IMR-90 (cell line): ENCODE measurements at regions not wholly inside any gene's neighbourhood (a gene's known extent, or its start where the extent isn't known, plus 50 kb on each side); places are given as distances from the start of the nearest gene placed in this dataset.

Source experiments
- ATAC-seq: fragments of 200-7000 bp; cut with Tn5 transposase; 2 replicates; pipeline ENCODE4 v1.9.1; 2020; ENCODE audit warnings: low read depth, mild to moderate bottlenecking, moderate library complexity
- BruUV-seq: library from RNA; stranded (reverse); fragments of 400-500 nt; replicated peaks from 2 replicates; lab custom pipeline; 2021; lab: Mats Ljungman, UMichigan
- CTCF ChIA-PET: fragments of 300-600 bp; formaldehyde crosslinking; extraction: SDS; loops from one replicate; lab custom pipeline; 2021; ENCODE audit warnings: antibody characterized with exemption; lab: Yijun Ruan, JAX
- POLR2A ChIA-PET: fragments of 300-600 bp; sonication (Branson Sonifier 250); formaldehyde crosslinking; loops from one replicate; lab custom pipeline; 2022; ENCODE audit warnings: antibody characterized with exemption; ENCODE audit not compliant: unreplicated experiment; lab: Charles Lee
- DNase-seq: peaks from one replicate; pipeline ENCODE4 v3.0.0; 2013
- H2AFZ ChIP-seq: replicated peaks from 2 replicates; pipeline ENCODE3; 2013; ENCODE audit warnings: low read length, mild to moderate bottlenecking; ENCODE audit not compliant: poor library complexity
- H2AK5ac ChIP-seq: 2 replicates; pipeline ENCODE4 v1.6.1; 2013; ENCODE audit warnings: low read depth, low read length, inconsistent platforms
- H2AK9ac ChIP-seq: replicated peaks from 2 replicates; pipeline ENCODE3; 2013; ENCODE audit warnings: mild to moderate bottlenecking, low read depth, low read length, moderate library complexity; ENCODE audit not compliant: poor library complexity
- H2BK120ac ChIP-seq: 2 replicates; pipeline ENCODE4 v1.6.1; 2013; ENCODE audit warnings: low read depth, low read length, inconsistent platforms
- H2BK15ac ChIP-seq: 3 replicates; pipeline ENCODE4 v1.6.1; 2013; ENCODE audit warnings: low read depth, low read length, inconsistent platforms
- H2BK20ac ChIP-seq: 2 replicates; pipeline ENCODE4 v1.6.1; 2013; ENCODE audit warnings: low read depth, mild to moderate bottlenecking, inconsistent platforms, low read length, moderate library complexity
- H2BK5ac ChIP-seq: 2 replicates; pipeline ENCODE4 v1.6.1; 2013; ENCODE audit warnings: mild to moderate bottlenecking, low read depth, low read length, inconsistent platforms; ENCODE audit not compliant: poor library complexity, severe bottlenecking
- H3K14ac ChIP-seq: replicated peaks from 2 replicates; pipeline ENCODE4 v1.6.1; 2013; ENCODE audit warnings: low read depth, low read length, inconsistent platforms
- H3K18ac ChIP-seq: 2 replicates; pipeline ENCODE4 v1.6.1; 2013; ENCODE audit warnings: low read depth, low read length, control low read depth
- H3K23ac ChIP-seq: 2 replicates; pipeline ENCODE4 v1.6.1; 2013; ENCODE audit warnings: low read depth, low read length, inconsistent platforms
- H3K27ac ChIP-seq: 2 replicates; pipeline ENCODE4 v1.5.1; 2013; ENCODE audit warnings: mild to moderate bottlenecking, control low read depth, low read length; ENCODE audit not compliant: insufficient read depth
- H3K27me3 ChIP-seq: 2 replicates; pipeline ENCODE4 v1.6.1; 2013; ENCODE audit warnings: low read length; ENCODE audit not compliant: control insufficient read depth, insufficient read depth
- H3K36me3 ChIP-seq: 2 replicates; pipeline ENCODE4 v1.6.1; 2013; ENCODE audit warnings: low read length, mixed read lengths; ENCODE audit not compliant: control insufficient read depth, insufficient read depth
- H3K4ac ChIP-seq: 2 replicates; pipeline ENCODE4 v1.6.1; 2013; ENCODE audit warnings: low read depth, low read length, inconsistent platforms
- H3K4me1 ChIP-seq: 2 replicates; pipeline ENCODE4 v1.6.1; 2013; ENCODE audit warnings: low read length, mixed read lengths; ENCODE audit not compliant: control insufficient read depth, insufficient read depth
- H3K4me2 ChIP-seq: 2 replicates; pipeline ENCODE4 v1.6.1; 2013; ENCODE audit warnings: low read depth, mild to moderate bottlenecking, control low read depth, low read length, moderate library complexity
- H3K4me3 ChIP-seq: 2 replicates; pipeline ENCODE4 v1.5.1; 2013; ENCODE audit warnings: low read depth, mild to moderate bottlenecking, control low read depth, low read length, moderate library complexity; ENCODE audit not compliant: insufficient read depth
- H3K56ac ChIP-seq: 2 replicates; pipeline ENCODE4 v1.6.1; 2013; ENCODE audit warnings: low read length, inconsistent platforms; ENCODE audit not compliant: insufficient read depth; ENCODE audit errors: extremely low read depth
- H3K79me1 ChIP-seq, 2 experiments: 2 replicates each; pipeline ENCODE4 v1.6.1; 2013; ENCODE audit warnings: low read length in 2 of 2, inconsistent platforms in 1 of 2, low read depth in 1 of 2
- H3K9ac ChIP-seq: 2 replicates; pipeline ENCODE4 v1.6.1; 2013; ENCODE audit warnings: low read depth, low read length, control low read depth
- H3K9me1 ChIP-seq: 2 replicates; pipeline ENCODE4 v1.6.1; 2013; ENCODE audit warnings: low read length, inconsistent platforms; ENCODE audit not compliant: insufficient read depth
- H3K9me3 ChIP-seq: 2 replicates; pipeline ENCODE4 v1.6.1; 2013; ENCODE audit warnings: low read length; ENCODE audit not compliant: control insufficient read depth, insufficient read depth
- H4K20me1 ChIP-seq: 2 replicates; pipeline ENCODE4 v1.6.1; 2013; ENCODE audit warnings: low read length, inconsistent platforms; ENCODE audit not compliant: insufficient read depth
- H4K5ac ChIP-seq: 2 replicates; pipeline ENCODE4 v1.6.1; 2013; ENCODE audit warnings: mild to moderate bottlenecking, low read depth, low read length, control low read depth
- H4K8ac ChIP-seq, 2 experiments: 2 replicates each; pipeline ENCODE4 v1.6.1; 2013; ENCODE audit warnings: low read depth in 2 of 2, low read length in 2 of 2, control low read depth in 1 of 2, inconsistent platforms in 1 of 2
- H4K91ac ChIP-seq: 2 replicates; pipeline ENCODE4 v1.6.1; 2013; ENCODE audit warnings: low read depth, low read length, inconsistent platforms; ENCODE audit not compliant: insufficient read depth
- BHLHE40 ChIP-seq: fragments of 150-350 bp; IDR thresholded peaks from 2 replicates; pipeline ENCODE4 v1.6.1; 2016; ENCODE audit warnings: mild to moderate bottlenecking, low read depth, low read length
- CEBPB ChIP-seq: IDR thresholded peaks from 2 replicates; pipeline ENCODE4 v1.6.1; 2012; ENCODE audit warnings: low read depth, low read length, improper control_type of control experiment
- CHD1 ChIP-seq: IDR thresholded peaks from 2 replicates; pipeline ENCODE4 v1.6.1; 2012; ENCODE audit warnings: low read depth, low read length, improper control_type of control experiment
- FOS ChIP-seq: fragments of 150-350 bp; IDR thresholded peaks from 2 replicates; pipeline ENCODE4 v1.6.1; 2016; ENCODE audit warnings: low read depth, low read length
- MAZ ChIP-seq: IDR thresholded peaks from 2 replicates; pipeline ENCODE4 v1.6.1; 2012; ENCODE audit warnings: low read depth, mild to moderate bottlenecking, low read length, improper control_type of control experiment, moderate library complexity, borderline replicate concordance
- MXI1 ChIP-seq: IDR thresholded peaks from 2 replicates; pipeline ENCODE4 v1.6.1; 2012; ENCODE audit warnings: low read depth, mild to moderate bottlenecking, low read length, moderate library complexity, borderline replicate concordance
- NFE2L2 ChIP-seq: fragments of 150-350 bp; IDR thresholded peaks from 2 replicates; pipeline ENCODE4 v1.6.1; 2016; ENCODE audit warnings: low read depth, mild to moderate bottlenecking, low read length
- RAD21 ChIP-seq: IDR thresholded peaks from 2 replicates; pipeline ENCODE4 v1.6.1; 2012; ENCODE audit warnings: low read length, improper control_type of control experiment
- RCOR1 ChIP-seq: IDR thresholded peaks from 2 replicates; pipeline ENCODE4 v1.6.1; 2012; ENCODE audit warnings: mild to moderate bottlenecking, low read length, improper control_type of control experiment; ENCODE audit not compliant: insufficient replicate concordance
- RFX5 ChIP-seq: IDR thresholded peaks from 2 replicates; pipeline ENCODE4 v1.8.0; 2012; ENCODE audit warnings: low read depth, mild to moderate bottlenecking, low read length, moderate library complexity
- SMC3 ChIP-seq: fragments of 150-350 bp; IDR thresholded peaks from 2 replicates; pipeline ENCODE4 v1.6.1; 2016; ENCODE audit warnings: low read depth, mild to moderate bottlenecking, antibody characterized with exemption, low read length, moderate library complexity
- WGBS, 2 experiments: methylation state at CpG; one replicate each; pipeline versions ENCODE4 v1.1.5 to v1.1.7; 2013; ENCODE audit warnings: missing lambda C conversion rate in 2 of 2; ENCODE audit not compliant: insufficient read length in 1 of 2; ENCODE audit errors: extremely low coverage in 2 of 2; 5-methylcytosine and 5-hydroxymethylcytosine counted together
- dilution Hi-C: fragments of 300-500 bp; cut with HindIII; formaldehyde crosslinking; loops from one replicate; pipeline ENCODE4 v1.14.3; 2018; ENCODE audit warnings: low sequenced_read_pairs; ENCODE audit not compliant: unreplicated experiment
- in situ Hi-C: fragments of 300-500 bp; cut with MboI; formaldehyde crosslinking; loops from 3 replicates; pipeline ENCODE4 v1.14.3; 2019; ENCODE audit warnings: low sequenced_read_pairs, inconsistent platforms, mixed read lengths
- intact Hi-C: fragments of 100-400 bp; cut with micrococcal nuclease; formaldehyde crosslinking; loops from 2 replicates; pipeline ENCODE4 v1.10.0; 2022
- TF ChIP-seq, protein P1 (sequence below): conservative IDR thresholded peaks from 2 replicates; pipeline ENCODE4 v1.5.1; 2012; ENCODE audit warnings: mild to moderate bottlenecking, low read depth, low read length, improper control_type of control experiment
- TF ChIP-seq, protein P2 (sequence below): fragments of 150-350 bp; IDR thresholded peaks from 2 replicates; pipeline ENCODE4 v1.6.1; 2016; ENCODE audit warnings: low read depth, mild to moderate bottlenecking, low read length, moderate library complexity, borderline replicate concordance
- TF ChIP-seq, protein P3 (sequence below): fragments of 150-350 bp; IDR thresholded peaks from 2 replicates; pipeline ENCODE4 v1.6.1; 2017; ENCODE audit warnings: mild to moderate bottlenecking, antibody characterized with exemption, low read length, low read depth

DNA sequence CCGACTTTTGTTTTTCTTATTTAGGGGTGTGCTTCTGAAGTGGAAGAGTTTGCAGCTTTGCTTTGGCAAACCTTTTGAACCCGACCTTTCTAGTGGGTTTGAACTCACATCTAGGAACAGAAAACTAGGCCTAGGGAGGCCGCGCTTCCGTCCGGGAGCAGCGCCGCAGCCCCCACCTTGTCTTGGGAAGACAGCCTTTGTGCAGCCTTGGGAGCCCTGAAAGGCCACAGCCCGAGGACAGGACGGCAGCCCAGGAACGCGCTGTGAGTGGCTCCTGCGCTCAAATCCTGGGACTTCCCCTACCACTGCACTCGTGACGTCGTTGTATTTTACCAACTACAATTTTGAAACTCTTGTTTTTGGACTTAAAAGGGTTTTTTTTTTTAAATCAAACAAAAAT lies 53.7 kb upstream of the ZNF267 start:
- Histone ChIP-seq H3K4me1 (no peaks in the 10 kb centered on the region), H3K9ac (no peak overlapping the region), H4K91ac (no peak overlapping the region), H3K4ac (no peak overlapping the region), H3K18ac (no peak overlapping the region), H3K4me2 (no peak overlapping the region), H3K9me1 (no peaks in the 10 kb centered on the region), H2BK15ac (no peak overlapping the region), H2AFZ (peak overlapping the region; percentile 32), H3K9me3 (no peaks in the 10 kb centered on the region; the same call in 1 of the 2 replicates), H3K27me3 (no peaks in the 10 kb centered on the region), H4K20me1 (no peaks in the 10 kb centered on the region), H2BK20ac (no peak overlapping the region), H3K79me1 (no peaks in the 10 kb centered on the region), H3K27ac (no peak overlapping the region), H4K5ac (no peak overlapping the region), H2BK120ac (no peak overlapping the region), H4K8ac (no peak overlapping the region), H3K23ac (no peak overlapping the region), H2BK5ac (no peak overlapping the region), H2AK9ac (no peak overlapping the region), H3K36me3 (no peaks in the 10 kb centered on the region), H2AK5ac (no peak overlapping the region), H3K4me3 (no peak overlapping the region), H3K56ac (no peak overlapping the region), H3K14ac (no peak overlapping the region)
- no peak for ATAC-seq
- in situ Hi-C loops (no loop called here), dilution Hi-C loops (no loop called here), intact Hi-C loops (no loop called here)
- TF ChIP-seq RCOR1 = no peak
- TF ChIP-seq, protein P1, sequence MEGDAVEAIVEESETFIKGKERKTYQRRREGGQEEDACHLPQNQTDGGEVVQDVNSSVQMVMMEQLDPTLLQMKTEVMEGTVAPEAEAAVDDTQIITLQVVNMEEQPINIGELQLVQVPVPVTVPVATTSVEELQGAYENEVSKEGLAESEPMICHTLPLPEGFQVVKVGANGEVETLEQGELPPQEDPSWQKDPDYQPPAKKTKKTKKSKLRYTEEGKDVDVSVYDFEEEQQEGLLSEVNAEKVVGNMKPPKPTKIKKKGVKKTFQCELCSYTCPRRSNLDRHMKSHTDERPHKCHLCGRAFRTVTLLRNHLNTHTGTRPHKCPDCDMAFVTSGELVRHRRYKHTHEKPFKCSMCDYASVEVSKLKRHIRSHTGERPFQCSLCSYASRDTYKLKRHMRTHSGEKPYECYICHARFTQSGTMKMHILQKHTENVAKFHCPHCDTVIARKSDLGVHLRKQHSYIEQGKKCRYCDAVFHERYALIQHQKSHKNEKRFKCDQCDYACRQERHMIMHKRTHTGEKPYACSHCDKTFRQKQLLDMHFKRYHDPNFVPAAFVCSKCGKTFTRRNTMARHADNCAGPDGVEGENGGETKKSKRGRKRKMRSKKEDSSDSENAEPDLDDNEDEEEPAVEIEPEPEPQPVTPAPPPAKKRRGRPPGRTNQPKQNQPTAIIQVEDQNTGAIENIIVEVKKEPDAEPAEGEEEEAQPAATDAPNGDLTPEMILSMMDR = no peak
- no peak for TF ChIP-seq MAZ
- no peak for TF ChIP-seq MXI1
- TF ChIP-seq FOS = no peak
- TF ChIP-seq RFX5 = no peak
- TF ChIP-seq, protein P2, sequence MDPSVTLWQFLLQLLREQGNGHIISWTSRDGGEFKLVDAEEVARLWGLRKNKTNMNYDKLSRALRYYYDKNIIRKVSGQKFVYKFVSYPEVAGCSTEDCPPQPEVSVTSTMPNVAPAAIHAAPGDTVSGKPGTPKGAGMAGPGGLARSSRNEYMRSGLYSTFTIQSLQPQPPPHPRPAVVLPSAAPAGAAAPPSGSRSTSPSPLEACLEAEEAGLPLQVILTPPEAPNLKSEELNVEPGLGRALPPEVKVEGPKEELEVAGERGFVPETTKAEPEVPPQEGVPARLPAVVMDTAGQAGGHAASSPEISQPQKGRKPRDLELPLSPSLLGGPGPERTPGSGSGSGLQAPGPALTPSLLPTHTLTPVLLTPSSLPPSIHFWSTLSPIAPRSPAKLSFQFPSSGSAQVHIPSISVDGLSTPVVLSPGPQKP = no peak
- TF ChIP-seq, protein P3, sequence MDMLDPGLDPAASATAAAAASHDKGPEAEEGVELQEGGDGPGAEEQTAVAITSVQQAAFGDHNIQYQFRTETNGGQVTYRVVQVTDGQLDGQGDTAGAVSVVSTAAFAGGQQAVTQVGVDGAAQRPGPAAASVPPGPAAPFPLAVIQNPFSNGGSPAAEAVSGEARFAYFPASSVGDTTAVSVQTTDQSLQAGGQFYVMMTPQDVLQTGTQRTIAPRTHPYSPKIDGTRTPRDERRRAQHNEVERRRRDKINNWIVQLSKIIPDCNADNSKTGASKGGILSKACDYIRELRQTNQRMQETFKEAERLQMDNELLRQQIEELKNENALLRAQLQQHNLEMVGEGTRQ = no peak
- TF ChIP-seq CHD1 = no peak
- TF ChIP-seq NFE2L2 = no peak
- no peak for TF ChIP-seq BHLHE40
- TF ChIP-seq CEBPB = no peak
- TF ChIP-seq SMC3 = no peak
- TF ChIP-seq RAD21 = no peak
- no peak for DNase-seq
- no TSS peak for BruUV-seq
- no CpG with 5 or more reads among the region's 16 CpGs for WGBS, 2 experiments
- ChIA-PET POLR2A (no interaction called here), CTCF (no interaction called here)
